ENCODE measurements at regions not wholly inside any gene's neighbourhood (a gene's known extent, or its start where the extent isn't known, plus 50 kb on each side); places are given as distances from the start of the nearest gene placed in this dataset.

GRCh38 chr6:115573861-115574260 lies 486.8 kb downstream of the FRK start:
- H3K27ac ChIP-seq, result no peak overlapping the region
- H3K9me3 ChIP-seq, result no peaks in the 10 kb centered on the region
- H3K4me3 ChIP-seq, result no peak overlapping the region
- no peak for DNase-seq
- no peaks in the 10 kb centered on the region for H3K36me3 ChIP-seq
- H3K27me3 ChIP-seq, result no peaks in the 10 kb centered on the region
- 52 to 77% methylated on average over 2 of the region's 2 CpGs for WGBS, 2 donors
- TF ChIP-seq, protein P1, sequence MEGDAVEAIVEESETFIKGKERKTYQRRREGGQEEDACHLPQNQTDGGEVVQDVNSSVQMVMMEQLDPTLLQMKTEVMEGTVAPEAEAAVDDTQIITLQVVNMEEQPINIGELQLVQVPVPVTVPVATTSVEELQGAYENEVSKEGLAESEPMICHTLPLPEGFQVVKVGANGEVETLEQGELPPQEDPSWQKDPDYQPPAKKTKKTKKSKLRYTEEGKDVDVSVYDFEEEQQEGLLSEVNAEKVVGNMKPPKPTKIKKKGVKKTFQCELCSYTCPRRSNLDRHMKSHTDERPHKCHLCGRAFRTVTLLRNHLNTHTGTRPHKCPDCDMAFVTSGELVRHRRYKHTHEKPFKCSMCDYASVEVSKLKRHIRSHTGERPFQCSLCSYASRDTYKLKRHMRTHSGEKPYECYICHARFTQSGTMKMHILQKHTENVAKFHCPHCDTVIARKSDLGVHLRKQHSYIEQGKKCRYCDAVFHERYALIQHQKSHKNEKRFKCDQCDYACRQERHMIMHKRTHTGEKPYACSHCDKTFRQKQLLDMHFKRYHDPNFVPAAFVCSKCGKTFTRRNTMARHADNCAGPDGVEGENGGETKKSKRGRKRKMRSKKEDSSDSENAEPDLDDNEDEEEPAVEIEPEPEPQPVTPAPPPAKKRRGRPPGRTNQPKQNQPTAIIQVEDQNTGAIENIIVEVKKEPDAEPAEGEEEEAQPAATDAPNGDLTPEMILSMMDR (IDR thresholded peaks at IDR 0.05), result no peak
- TF ChIP-seq EP300 (IDR thresholded peaks at IDR 0.05), result no peak
- peaks cover 0 to 5% (median 0%) of the 10 kb centered on the region in 4 donors for H3K4me1 ChIP-seq
- intact Hi-C loops (cut with DNase I), result no loop called here

GRCh38 chr6:115570331-115570730 lies 490.4 kb downstream of the FRK start:
- TF ChIP-seq, protein P1 (IDR thresholded peaks at IDR 0.05), result no peak
- TF ChIP-seq POLR2AphosphoS5 (IDR thresholded peaks at IDR 0.05) (no peak), POLR2A (IDR thresholded peaks at IDR 0.05) (no peak), EP300 (IDR thresholded peaks at IDR 0.05) (no peak)
- intact Hi-C loops (cut with DNase I), result no loop called here
- H3K4me1 ChIP-seq, result peaks cover 0 to 5% (median 0%) of the 10 kb centered on the region in 4 donors

GRCh38 chr6:115554060-115554459 lies 506.6 kb downstream of the FRK start:
- Histone ChIP-seq H3K4me3 (no peak overlapping the region), H3K27ac (no peak overlapping the region), H3K9me3 (no peaks in the 10 kb centered on the region), H3K4me1 (peaks cover 0 to 26% (median 12%) of the 10 kb centered on the region in 4 donors), H3K27me3 (no peaks in the 10 kb centered on the region), H3K36me3 (no peaks in the 10 kb centered on the region)
- TF ChIP-seq, protein P1 (IDR thresholded peaks at IDR 0.05), result no peak
- TF ChIP-seq POLR2A (IDR thresholded peaks at IDR 0.05) (no peak), EP300 (IDR thresholded peaks at IDR 0.05) (no peak), POLR2AphosphoS5 (IDR thresholded peaks at IDR 0.05) (no peak)
- intact Hi-C loops (cut with DNase I), result no loop called here
- DNase-seq, result no peak
- 63 to 75% methylated on average over 4 of the region's 4 CpGs for WGBS, 2 donors

More at GRCh38 chr6:115570331-115570730, 490.4 kb downstream of the FRK start:
- no peaks in the 10 kb centered on the region for H3K27me3 ChIP-seq
- no peak overlapping the region for H3K4me3 ChIP-seq
- H3K9me3 ChIP-seq, result no peaks in the 10 kb centered on the region
- 30 to 44% methylated on average over 2 of the region's 2 CpGs for WGBS, 2 donors
- DNase-seq, result no peak
- H3K36me3 ChIP-seq, result no peaks in the 10 kb centered on the region
- H3K27ac ChIP-seq, result no peak overlapping the region

- no peak for TF ChIP-seq POLR2AphosphoS5 (IDR thresholded peaks at IDR 0.05)
- no peak for TF ChIP-seq POLR2A (IDR thresholded peaks at IDR 0.05)
- TF ChIP-seq, protein P1 (IDR thresholded peaks at IDR 0.05), result no peak
- TF ChIP-seq EP300 (IDR thresholded peaks at IDR 0.05), result no peak
- intact Hi-C loops (cut with DNase I), result no loop called here
Measured at GRCh38 chr6:115551527-115551926, 509.2 kb downstream of the FRK start.

GRCh38 chr6:115545672-115545986 lies 515.1 kb downstream of the FRK start:
- Histone ChIP-seq H3K36me3 (no peaks in the 10 kb centered on the region), H3K4me1 (no peaks in the 10 kb centered on the region), H3K27me3 (no peaks in the 10 kb centered on the region), H3K4me3 (no peak overlapping the region), H3K27ac (no peak overlapping the region), H3K9me3 (no peaks in the 10 kb centered on the region)
- DNase-seq, result no peak
- 84 to 89% methylated on average over 3 of the region's 3 CpGs for WGBS, 2 donors
- intact Hi-C loops (cut with DNase I), result no loop called here
- no peak for TF ChIP-seq POLR2AphosphoS5 (IDR thresholded peaks at IDR 0.05)
- TF ChIP-seq, protein P1 (IDR thresholded peaks at IDR 0.05), result no peak
- no peak for TF ChIP-seq POLR2A (IDR thresholded peaks at IDR 0.05)
- no peak for TF ChIP-seq EP300 (IDR thresholded peaks at IDR 0.05)

More at GRCh38 chr6:115551527-115551926, 509.2 kb downstream of the FRK start:
- DNase-seq, result no peak
- H3K4me1 ChIP-seq, result peaks cover 0 to 26% (median 12%) of the 10 kb centered on the region in 4 donors
- WGBS, 2 donors, result 42 to 53% methylated on average over 3 of the region's 3 CpGs
- H3K36me3 ChIP-seq, result no peaks in the 10 kb centered on the region
- no peak overlapping the region for H3K27ac ChIP-seq
- no peaks in the 10 kb centered on the region for H3K9me3 ChIP-seq
- H3K4me3 ChIP-seq, result no peak overlapping the region
- no peaks in the 10 kb centered on the region for H3K27me3 ChIP-seq
